Testis (tissue), 2 donors: ENCODE measurements at regions not wholly inside any gene's neighbourhood (a gene's known extent, or its start where the extent isn't known, plus 50 kb on each side); places are given as distances from the start of the nearest gene placed in this dataset.

Experiments used
- DNase-seq: peaks from one replicate; pipeline ENCODE4 v3.0.0-alpha.2; 2019
- H3K27ac ChIP-seq, 2 donors: fragments of 200-600 bp; sonication (generic); one replicate each; pipeline ENCODE4 v1.5.1; 2019
- H3K27me3 ChIP-seq: fragments of 200-600 bp; sonication (generic); one replicate; pipeline ENCODE4 v1.5.1; 2019
- H3K36me3 ChIP-seq: fragments of 200-600 bp; sonication (generic); one replicate; pipeline ENCODE4 v1.5.1; 2017; ENCODE audit warnings: low read depth; ENCODE audit errors: missing control alignments
- H3K4me1 ChIP-seq: fragments of 200-600 bp; sonication (generic); one replicate; pipeline ENCODE4 v1.5.1; 2019
- H3K4me3 ChIP-seq, 2 donors: fragments of 200-600 bp; sonication (generic); one replicate each; pipeline ENCODE4 v1.5.1; 2017 to 2019
- H3K9me3 ChIP-seq: fragments of 200-600 bp; sonication (generic); one replicate; pipeline ENCODE4 v1.5.1; 2017
- CTCF ChIP-seq, 3 experiments: fragments of 450-650 bp in 2 of 3; fragments of 200-600 bp in 1 of 3; sonication (generic) in 1 of 3; IDR thresholded peaks; one replicate each; pipeline ENCODE4 v1.5.1; 2016 to 2019; ENCODE audit warnings: antibody characterized with exemption in 3 of 3, mild to moderate bottlenecking in 2 of 3, moderate library complexity in 1 of 3
- POLR2A ChIP-seq: fragments of 450-650 bp; IDR thresholded peaks from one replicate; pipeline ENCODE4 v1.6.1; 2017; ENCODE audit warnings: antibody characterized with exemption, mild to moderate bottlenecking, moderate library complexity
- WGBS, 2 donors: methylation state at CpG; one replicate each; pipeline ENCODE4 v1.1.5; 2018; 5-methylcytosine and 5-hydroxymethylcytosine counted together
- intact Hi-C: fragments of 100-400 bp; cut with DNase I; formaldehyde crosslinking; loops from one replicate; pipeline ENCODE4 v1.15.1; 2023; ENCODE audit warnings: low total_unique reads

DNA sequence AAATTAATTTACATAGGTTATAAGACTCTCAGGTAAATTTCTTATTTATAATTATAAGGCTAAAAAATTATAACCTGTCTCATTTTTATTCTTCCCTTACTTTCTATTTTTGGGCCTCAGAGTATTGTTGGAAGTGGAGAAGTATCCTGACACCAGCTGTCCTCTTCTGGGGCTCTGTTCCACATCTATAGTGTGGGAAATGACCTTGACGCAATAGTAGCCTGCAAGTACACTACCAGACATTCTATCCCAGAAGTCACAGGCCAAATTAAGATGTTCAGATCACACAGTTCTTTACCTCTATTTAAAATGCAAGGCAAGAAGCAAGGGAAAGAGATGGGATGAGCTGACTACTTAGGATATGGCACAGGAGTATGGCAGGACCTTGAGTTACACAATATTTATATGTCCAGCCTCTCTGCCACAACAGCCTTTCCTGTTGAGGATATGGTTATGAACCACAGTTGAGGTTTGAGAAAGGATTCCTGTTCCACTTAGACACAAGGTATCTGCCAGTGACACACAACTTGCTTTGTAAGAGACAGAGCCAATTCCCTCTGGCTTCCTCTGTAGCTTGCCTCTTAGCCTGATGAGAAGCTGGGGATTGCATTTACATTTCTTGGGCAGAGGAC is 158.0 kb upstream of the IL12A start:
- 90 to 92% methylated on average over 1 of the region's 1 CpG for WGBS, 2 donors
- H3K4me3 ChIP-seq = no peak overlapping the region
- no peak for TF ChIP-seq CTCF (IDR thresholded peaks at IDR 0.05)
- no peak for TF ChIP-seq POLR2A
- intact Hi-C loops = no loop called here
- no peaks in the 10 kb centered on the region for H3K4me1 ChIP-seq
- H3K27ac ChIP-seq = no peak overlapping the region
- H3K36me3 ChIP-seq = no peaks in the 10 kb centered on the region
- H3K27me3 ChIP-seq = no peaks in the 10 kb centered on the region
- no peak for DNase-seq
- no peaks in the 10 kb centered on the region for H3K9me3 ChIP-seq

- Histone ChIP-seq H3K27ac (no peak overlapping the region), H3K4me1 (no peaks in the 10 kb centered on the region), H3K27me3 (no peaks in the 10 kb centered on the region), H3K36me3 (no peaks in the 10 kb centered on the region), H3K9me3 (no peaks in the 10 kb centered on the region), H3K4me3 (no peak overlapping the region)
- WGBS, 2 donors = 83% methylated on average over 2 of the region's 2 CpGs
- no peak for TF ChIP-seq POLR2A
- no peak for TF ChIP-seq CTCF (IDR thresholded peaks at IDR 0.05)
- DNase-seq = no peak
- intact Hi-C loops = no loop called here
Observed at GRCh38 chr3:159831466-159831865, 157.2 kb upstream of the IL12A start.

DNA sequence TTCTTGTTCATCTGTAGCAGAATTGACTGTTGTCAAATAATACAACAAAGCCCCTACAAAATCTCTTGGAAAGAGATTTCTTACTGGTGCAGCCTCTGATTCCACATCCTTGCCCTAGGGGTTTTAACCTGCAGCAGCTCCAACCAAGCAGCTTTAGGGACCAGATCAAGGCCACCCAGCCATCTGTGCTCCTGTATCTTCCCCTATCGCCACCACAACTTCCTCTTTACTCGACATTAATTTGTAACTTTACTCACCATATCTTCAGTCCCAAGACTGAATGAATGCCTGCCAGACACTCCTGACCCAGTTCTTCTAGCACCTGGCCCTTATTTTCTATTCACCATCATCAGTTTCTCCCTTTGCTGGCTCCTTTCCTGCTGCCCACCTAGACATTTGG is 156.6 kb upstream of the IL12A start:
- Histone ChIP-seq H3K4me3 (no peak overlapping the region), H3K4me1 (no peaks in the 10 kb centered on the region), H3K27me3 (no peaks in the 10 kb centered on the region), H3K27ac (no peak overlapping the region), H3K36me3 (no peaks in the 10 kb centered on the region), H3K9me3 (no peaks in the 10 kb centered on the region)
- 48 to 72% methylated on average over 2 of the region's 2 CpGs for WGBS, 2 donors
- no peak for TF ChIP-seq POLR2A
- intact Hi-C loops = no loop called here
- no peak for DNase-seq

DNA sequence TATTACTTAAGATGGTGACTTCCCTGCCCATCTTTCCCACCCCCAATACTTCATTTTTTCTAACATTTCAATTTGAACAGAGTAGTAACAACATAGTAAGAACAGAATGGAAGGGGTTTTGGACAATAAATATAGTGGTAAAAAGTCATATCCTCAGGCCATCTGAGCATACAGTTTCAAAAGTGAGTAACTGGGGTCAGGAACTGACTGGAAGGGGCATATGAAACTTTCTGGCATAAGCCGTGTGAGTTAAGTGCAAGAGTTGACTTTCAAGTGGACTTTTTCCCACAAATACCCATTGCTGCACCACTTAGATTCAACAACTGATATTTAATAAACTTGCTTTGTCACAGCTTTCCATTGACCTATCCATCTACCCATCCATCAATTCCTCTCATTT is 153.5 kb upstream of the IL12A start:
- WGBS, 2 donors = 87 to 98% methylated on average over 1 of the region's 1 CpG
- no peaks in the 10 kb centered on the region for H3K4me1 ChIP-seq
- H3K4me3 ChIP-seq = no peak overlapping the region
- intact Hi-C loops = no loop called here
- TF ChIP-seq CTCF (IDR thresholded peaks at IDR 0.05) = no peak
- no peak for TF ChIP-seq POLR2A
- no peaks in the 10 kb centered on the region for H3K27me3 ChIP-seq
- DNase-seq = no peak
- H3K27ac ChIP-seq = no peak overlapping the region
- H3K9me3 ChIP-seq = no peaks in the 10 kb centered on the region
- H3K36me3 ChIP-seq = no peaks in the 10 kb centered on the region

DNA sequence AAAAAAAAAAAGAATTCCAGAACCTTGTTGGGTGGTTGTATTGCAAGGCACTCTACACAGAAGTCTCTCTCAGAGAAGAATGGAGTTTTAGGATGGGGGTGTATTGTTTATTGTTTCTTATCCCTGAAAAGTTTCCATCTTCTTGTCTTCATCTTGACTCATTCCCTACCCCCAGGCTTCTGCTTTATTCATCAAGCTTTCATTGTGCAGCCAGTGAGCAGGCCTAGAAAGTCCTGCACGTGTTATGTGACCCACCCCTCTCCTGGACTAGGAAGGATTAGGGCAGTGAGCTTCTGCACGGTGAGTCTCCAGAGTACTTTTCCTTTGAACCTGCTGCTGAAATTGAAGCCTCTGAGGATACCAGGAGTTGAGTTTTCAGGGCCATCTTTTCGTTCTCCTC is 150.9 kb upstream of the IL12A start:
- Histone ChIP-seq H3K4me1 (peaks cover 4% of the 10 kb centered on the region), H3K27me3 (no peaks in the 10 kb centered on the region), H3K4me3 (no peak overlapping the region), H3K27ac (no peak overlapping the region), H3K36me3 (no peaks in the 10 kb centered on the region), H3K9me3 (no peaks in the 10 kb centered on the region)
- 80 to 81% methylated on average over 3 of the region's 3 CpGs for WGBS, 2 donors
- TF ChIP-seq CTCF (IDR thresholded peaks at IDR 0.05) = no peak
- no peak for TF ChIP-seq POLR2A
- DNase-seq = no peak
- intact Hi-C loops = no loop called here
